ENCODE measurements at regions not wholly inside any gene's neighbourhood (a gene's known extent, or its start where the extent isn't known, plus 50 kb on each side); places are given as distances from the start of the nearest gene placed in this dataset.

GRCh38 chr3:144873066-144873465 is 901.4 kb downstream of the DIPK2A start:
- TF ChIP-seq, protein P1, sequence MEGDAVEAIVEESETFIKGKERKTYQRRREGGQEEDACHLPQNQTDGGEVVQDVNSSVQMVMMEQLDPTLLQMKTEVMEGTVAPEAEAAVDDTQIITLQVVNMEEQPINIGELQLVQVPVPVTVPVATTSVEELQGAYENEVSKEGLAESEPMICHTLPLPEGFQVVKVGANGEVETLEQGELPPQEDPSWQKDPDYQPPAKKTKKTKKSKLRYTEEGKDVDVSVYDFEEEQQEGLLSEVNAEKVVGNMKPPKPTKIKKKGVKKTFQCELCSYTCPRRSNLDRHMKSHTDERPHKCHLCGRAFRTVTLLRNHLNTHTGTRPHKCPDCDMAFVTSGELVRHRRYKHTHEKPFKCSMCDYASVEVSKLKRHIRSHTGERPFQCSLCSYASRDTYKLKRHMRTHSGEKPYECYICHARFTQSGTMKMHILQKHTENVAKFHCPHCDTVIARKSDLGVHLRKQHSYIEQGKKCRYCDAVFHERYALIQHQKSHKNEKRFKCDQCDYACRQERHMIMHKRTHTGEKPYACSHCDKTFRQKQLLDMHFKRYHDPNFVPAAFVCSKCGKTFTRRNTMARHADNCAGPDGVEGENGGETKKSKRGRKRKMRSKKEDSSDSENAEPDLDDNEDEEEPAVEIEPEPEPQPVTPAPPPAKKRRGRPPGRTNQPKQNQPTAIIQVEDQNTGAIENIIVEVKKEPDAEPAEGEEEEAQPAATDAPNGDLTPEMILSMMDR (conservative IDR thresholded peaks at IDR 0.05; ENCODE audit: low read depth, low read length): no peak
- no peak for TF ChIP-seq EZH2 (IDR thresholded peaks at IDR 0.05; ENCODE audit: borderline replicate concordance, low read depth, low read length, poor library complexity, severe bottlenecking)
- intact Hi-C loops (cut with micrococcal nuclease; ENCODE audit: unreplicated experiment): no loop called here
- BruUV-seq (replicated peaks): no TSS peak
- Histone ChIP-seq H3K9me3 (ENCODE audit: low read depth, low read length, poor library complexity, severe bottlenecking) (no peaks in the 10 kb centered on the region), H3K27ac (ENCODE audit: low read depth, low read length, poor library complexity, severe bottlenecking) (no peak overlapping the region), H3K36me3 (ENCODE audit: insufficient read depth, low read length, poor library complexity, severe bottlenecking) (no peaks in the 10 kb centered on the region), H3K4me3 (ENCODE audit: low read depth, low read length, poor library complexity, severe bottlenecking) (no peak overlapping the region), H3K27me3 (replicated peaks; ENCODE audit: insufficient read depth, low read depth, low read length, poor library complexity) (no peaks in the 10 kb centered on the region), H3K4me1 (ENCODE audit: insufficient read depth, low read length, poor library complexity, severe bottlenecking) (peaks cover 19% of the 10 kb centered on the region)
- no peak for DNase-seq (ENCODE audit: low spot score)
- ChIA-PET CTCF (no interaction called here), POLR2A (ENCODE audit: low non-redundant PET) (no interaction called here)

DNA sequence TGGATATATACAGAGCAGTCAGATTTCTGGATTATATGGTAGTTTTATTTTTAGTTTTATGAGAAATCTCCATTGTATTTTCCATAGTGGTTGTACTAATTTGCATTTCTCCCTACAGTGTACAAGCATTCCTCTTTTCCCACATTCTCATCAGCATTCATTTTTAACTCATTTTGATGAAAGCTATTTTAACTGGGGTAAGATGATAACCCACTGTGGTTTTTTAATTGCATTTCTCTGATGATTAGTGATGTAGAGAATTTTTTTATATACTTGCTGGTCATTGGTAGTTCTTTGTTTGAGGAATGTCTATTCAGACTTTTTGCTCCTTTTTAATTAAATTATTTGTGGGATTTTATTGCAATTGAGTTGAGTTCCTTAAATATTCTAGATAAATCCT is 903.6 kb downstream of the DIPK2A start:
- no TSS peak for BruUV-seq (replicated peaks)
- peak; percentile 27 for DNase-seq (ENCODE audit: low spot score)

DNA sequence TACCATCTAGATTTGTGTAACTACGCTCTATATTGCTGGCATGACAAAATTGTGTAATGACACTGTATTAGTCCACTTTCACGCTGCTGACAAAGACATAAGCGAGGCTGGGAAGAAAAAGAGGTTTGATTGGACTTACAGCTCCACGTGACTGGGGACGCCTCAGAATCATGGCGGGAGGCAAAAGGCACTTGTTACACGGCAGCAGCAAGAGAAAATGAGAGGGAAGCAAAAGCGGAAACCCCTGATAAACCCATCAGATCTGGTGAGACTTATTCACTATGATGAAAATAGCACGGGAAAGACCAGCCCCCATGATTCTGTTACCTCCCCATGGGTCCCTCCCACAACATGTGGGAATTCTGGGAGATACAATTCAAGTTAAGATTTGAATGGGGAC is 905.7 kb downstream of the DIPK2A start:
- POLR2A ChIA-PET (ENCODE audit: low non-redundant PET): no interaction called here
- no peak overlapping the region for H3K27ac ChIP-seq (ENCODE audit: low read depth, low read length, poor library complexity, severe bottlenecking)
- BruUV-seq (replicated peaks): no TSS peak

More for the DNA sequence above, 903.6 kb downstream of the DIPK2A start:
- TF ChIP-seq, protein P1 (conservative IDR thresholded peaks at IDR 0.05; ENCODE audit: low read depth, low read length): no peak
- Histone ChIP-seq H3K27ac (ENCODE audit: low read depth, low read length, poor library complexity, severe bottlenecking) (no peak overlapping the region), H3K4me1 (ENCODE audit: insufficient read depth, low read length, poor library complexity, severe bottlenecking) (peaks cover 10% of the 10 kb centered on the region), H3K36me3 (ENCODE audit: insufficient read depth, low read length, poor library complexity, severe bottlenecking) (no peaks in the 10 kb centered on the region), H3K4me3 (ENCODE audit: low read depth, low read length, poor library complexity, severe bottlenecking) (no peak overlapping the region), H3K27me3 (replicated peaks; ENCODE audit: insufficient read depth, low read depth, low read length, poor library complexity) (no peaks in the 10 kb centered on the region), H3K9me3 (ENCODE audit: low read depth, low read length, poor library complexity, severe bottlenecking) (no peaks in the 10 kb centered on the region)
- intact Hi-C loops (cut with micrococcal nuclease; ENCODE audit: unreplicated experiment): no loop called here
- ChIA-PET POLR2A (ENCODE audit: low non-redundant PET) (no interaction called here), CTCF (no interaction called here)

More for the DNA sequence above, 905.7 kb downstream of the DIPK2A start:
- intact Hi-C loops (cut with micrococcal nuclease; ENCODE audit: unreplicated experiment): no loop called here
- no peak for DNase-seq (ENCODE audit: low spot score)
- Histone ChIP-seq H3K4me1 (ENCODE audit: insufficient read depth, low read length, poor library complexity, severe bottlenecking) (peaks cover 5% of the 10 kb centered on the region), H3K4me3 (ENCODE audit: low read depth, low read length, poor library complexity, severe bottlenecking) (no peak overlapping the region), H3K9me3 (ENCODE audit: low read depth, low read length, poor library complexity, severe bottlenecking) (no peaks in the 10 kb centered on the region), H3K36me3 (ENCODE audit: insufficient read depth, low read length, poor library complexity, severe bottlenecking) (no peaks in the 10 kb centered on the region), H3K27me3 (replicated peaks; ENCODE audit: insufficient read depth, low read depth, low read length, poor library complexity) (no peaks in the 10 kb centered on the region)
- CTCF ChIA-PET: no interaction called here
- no peak for TF ChIP-seq EZH2 (IDR thresholded peaks at IDR 0.05; ENCODE audit: borderline replicate concordance, low read depth, low read length, poor library complexity, severe bottlenecking)
- TF ChIP-seq, protein P1 (conservative IDR thresholded peaks at IDR 0.05; ENCODE audit: low read depth, low read length): no peak

All from A673 (cell line).